PC-9 (cell line): ENCODE measurements at regions not wholly inside any gene's neighbourhood (a gene's known extent, or its start where the extent isn't known, plus 50 kb on each side); places are given as distances from the start of the nearest gene placed in this dataset.
"Not testable (repeated sequence)": the region's sequence is repeated elsewhere in the genome, so short reads cannot be mapped to it uniquely, and the experiment has no call there.

Experiments used
- BruUV-seq: library from RNA; stranded (reverse); fragments of 400-500 nt; replicated peaks from 2 replicates; lab custom pipeline; 2021; lab: Mats Ljungman, UMichigan
- CTCF ChIA-PET: fragments of 300-600 bp; sonication (Branson Sonifier 250); formaldehyde crosslinking; loops from one replicate; lab custom pipeline; 2022; ENCODE audit warnings: antibody characterized with exemption; lab: Charles Lee
- POLR2A ChIA-PET: fragments of 300-600 bp; sonication (Branson Sonifier 250); formaldehyde crosslinking; loops from one replicate; lab custom pipeline; 2022; ENCODE audit warnings: antibody characterized with exemption; ENCODE audit not compliant: unreplicated experiment; lab: Charles Lee
- DNase-seq, 2 experiments: peaks; one replicate each; pipeline versions ENCODE4 v3.0.0 to v3.0.0-alpha.2; 2015 to 2022; ENCODE audit warnings: mixed read lengths in 1 of 2
- H2AFZ ChIP-seq: fragments of 200-600 bp; sonication (generic); 2 replicates; pipeline ENCODE4 v1.8.1; 2017; ENCODE audit warnings: antibody characterized with exemption
- H3F3A ChIP-seq: fragments of 200-600 bp; sonication (generic); 2 replicates; pipeline ENCODE4 v1.8.1; 2017; ENCODE audit warnings: antibody characterized with exemption, mild to moderate bottlenecking, low read depth; ENCODE audit not compliant: insufficient read depth
- H3K27ac ChIP-seq: fragments of 200-600 bp; sonication (generic); 2 replicates; pipeline ENCODE4 v1.6.1; 2016; ENCODE audit warnings: mixed run types
- H3K27me3 ChIP-seq: fragments of 200-600 bp; sonication (generic); 2 replicates; pipeline ENCODE4 v1.6.1; 2016; ENCODE audit warnings: low read depth, mixed run types; ENCODE audit not compliant: insufficient read depth
- H3K36me3 ChIP-seq: fragments of 200-600 bp; sonication (generic); 2 replicates; pipeline ENCODE4 v1.6.1; 2016; ENCODE audit warnings: low read depth, mixed run types
- H3K4me1 ChIP-seq: fragments of 200-600 bp; sonication (generic); replicated peaks from 2 replicates; pipeline ENCODE4 v1.6.1; 2016; ENCODE audit warnings: mixed run types; ENCODE audit not compliant: insufficient read depth
- H3K4me2 ChIP-seq: fragments of 200-600 bp; sonication (generic); 2 replicates; pipeline ENCODE4 v1.6.1; 2017; ENCODE audit warnings: mixed run types
- H3K4me3 ChIP-seq: fragments of 200-600 bp; sonication (generic); 2 replicates; pipeline ENCODE4 v1.6.1; 2016; ENCODE audit warnings: mixed run types
- H3K79me2 ChIP-seq: fragments of 200-600 bp; sonication (generic); 2 replicates; pipeline ENCODE4 v1.6.1; 2017; ENCODE audit warnings: low read depth, mixed run types
- H3K9me2 ChIP-seq: fragments of 200-600 bp; sonication (generic); 2 replicates; pipeline ENCODE4 v1.8.1; 2017; ENCODE audit warnings: mild to moderate bottlenecking; ENCODE audit not compliant: insufficient read depth
- H3K9me3 ChIP-seq: fragments of 200-600 bp; sonication (generic); 2 replicates; pipeline ENCODE4 v1.8.1; 2016; ENCODE audit warnings: low read depth; ENCODE audit not compliant: insufficient read depth
- H4K20me1 ChIP-seq: fragments of 200-600 bp; sonication (generic); 2 replicates; pipeline ENCODE4 v1.8.1; 2017; ENCODE audit not compliant: insufficient read depth
- CTCF ChIP-seq: fragments of 200-600 bp; sonication (generic); conservative IDR thresholded peaks from 2 replicates; pipeline ENCODE4 v1.6.1; 2017; ENCODE audit warnings: mixed run types, antibody characterized with exemption, mild to moderate bottlenecking, moderate library complexity
- intact Hi-C: fragments of 100-400 bp; cut with micrococcal nuclease; formaldehyde crosslinking; loops from one replicate; pipeline ENCODE4 v1.10.0; 2022; ENCODE audit not compliant: unreplicated experiment

GRCh38 chr2:110394769-110395168, 77.8 kb downstream of the LIMS4 start:
- intact Hi-C loops, H3K27me3 ChIP-seq, H3K79me2 ChIP-seq, H3F3A ChIP-seq, H3K9me2 ChIP-seq, POLR2A ChIA-PET, H2AFZ ChIP-seq, H3K9me3 ChIP-seq, CTCF ChIA-PET, H3K4me3 ChIP-seq, BruUV-seq, H3K4me1 ChIP-seq, H3K4me2 ChIP-seq, H3K27ac ChIP-seq, H3K36me3 ChIP-seq, DNase-seq, H4K20me1 ChIP-seq: not testable (repeated sequence)

- H3K27me3 ChIP-seq, H4K20me1 ChIP-seq, H3K9me2 ChIP-seq, H3K4me3 ChIP-seq, DNase-seq, H3K4me2 ChIP-seq, H3F3A ChIP-seq, intact Hi-C loops, H2AFZ ChIP-seq, H3K27ac ChIP-seq, BruUV-seq, H3K9me3 ChIP-seq, H3K79me2 ChIP-seq, H3K4me1 ChIP-seq, CTCF ChIA-PET, POLR2A ChIA-PET, H3K36me3 ChIP-seq: not testable (repeated sequence)
Measured at GRCh38 chr2:110392366-110392765, 80.2 kb downstream of the LIMS4 start.

GRCh38 chr2:110391035-110391418, 81.6 kb downstream of the LIMS4 start:
- not testable (repeated sequence) for H3F3A ChIP-seq, H3K4me1 ChIP-seq

GRCh38 chr2:110390351-110391034, 82.1 kb downstream of the LIMS4 start:
- CTCF ChIA-PET, H3K4me2 ChIP-seq, BruUV-seq: not testable (repeated sequence)

More at GRCh38 chr2:110391035-110391418, 81.6 kb downstream of the LIMS4 start:
- CTCF ChIA-PET, H3K4me2 ChIP-seq, H3K79me2 ChIP-seq, H3K27ac ChIP-seq, intact Hi-C loops, BruUV-seq, H2AFZ ChIP-seq, DNase-seq, H3K4me3 ChIP-seq, H4K20me1 ChIP-seq, H3K27me3 ChIP-seq, H3K36me3 ChIP-seq, H3K9me3 ChIP-seq, POLR2A ChIA-PET, H3K9me2 ChIP-seq: not testable (repeated sequence)

GRCh38 chr2:110387044-110387443, 85.6 kb downstream of the LIMS4 start:
- H3K4me3 ChIP-seq, H3K36me3 ChIP-seq, POLR2A ChIA-PET, H3K4me1 ChIP-seq, H4K20me1 ChIP-seq, H2AFZ ChIP-seq, intact Hi-C loops, H3K9me3 ChIP-seq, H3F3A ChIP-seq, H3K9me2 ChIP-seq, H3K27me3 ChIP-seq, H3K79me2 ChIP-seq, H3K4me2 ChIP-seq, DNase-seq, H3K27ac ChIP-seq, BruUV-seq, CTCF ChIA-PET: not testable (repeated sequence)

More at GRCh38 chr2:110390351-110391034, 82.1 kb downstream of the LIMS4 start:
- H4K20me1 ChIP-seq, H3K9me3 ChIP-seq, H2AFZ ChIP-seq, intact Hi-C loops, POLR2A ChIA-PET, H3K4me3 ChIP-seq, H3K9me2 ChIP-seq, H3K27ac ChIP-seq, H3K4me1 ChIP-seq, H3F3A ChIP-seq, H3K27me3 ChIP-seq, H3K36me3 ChIP-seq, H3K79me2 ChIP-seq: not testable (repeated sequence)
- DNase-seq = peak in 1 of 2 experiments; percentile 2
- peak; percentile 23; the same call in 1 of the 2 replicates for TF ChIP-seq CTCF

- H3K4me1 ChIP-seq, POLR2A ChIA-PET, H3K4me3 ChIP-seq, CTCF ChIA-PET, H3K79me2 ChIP-seq, H3K4me2 ChIP-seq, H3K27me3 ChIP-seq, BruUV-seq, H3K36me3 ChIP-seq, intact Hi-C loops, H4K20me1 ChIP-seq, H2AFZ ChIP-seq, DNase-seq, H3K27ac ChIP-seq, H3F3A ChIP-seq, H3K9me3 ChIP-seq, H3K9me2 ChIP-seq: not testable (repeated sequence)
Measured at GRCh38 chr2:110386546-110386945, 86.1 kb downstream of the LIMS4 start.

- DNase-seq, BruUV-seq: not testable (repeated sequence)
Measured at GRCh38 chr2:110384736-110385119, 87.9 kb downstream of the LIMS4 start.

More at GRCh38 chr2:110384736-110385119, 87.9 kb downstream of the LIMS4 start:
- H3K4me1 ChIP-seq, H3K4me3 ChIP-seq, H4K20me1 ChIP-seq, H3F3A ChIP-seq, H3K9me2 ChIP-seq, H3K4me2 ChIP-seq, intact Hi-C loops, H3K36me3 ChIP-seq, POLR2A ChIA-PET, CTCF ChIA-PET, H3K9me3 ChIP-seq, H3K79me2 ChIP-seq, H3K27me3 ChIP-seq, H3K27ac ChIP-seq, H2AFZ ChIP-seq: not testable (repeated sequence)
